HEK293T (cell line): ENCODE measurements at regions not wholly inside any gene's neighbourhood (a gene's known extent, or its start where the extent isn't known, plus 50 kb on each side); places are given as distances from the start of the nearest gene placed in this dataset.

Source experiments
- CTCF ChIA-PET: fragments of 350-600 bp; formaldehyde crosslinking; extraction: SDS; loops from one replicate; lab custom pipeline; 2021; ENCODE audit warnings: antibody characterized with exemption, inconsistent platforms; lab: Yijun Ruan, JAX
- POLR2A ChIA-PET: fragments of 350-600 bp; formaldehyde crosslinking; extraction: SDS; loops from one replicate; lab custom pipeline; 2020; ENCODE audit warnings: antibody characterized with exemption, inconsistent platforms; lab: Yijun Ruan, JAX
- DNase-seq: peaks from one replicate; pipeline ENCODE4 v3.0.0; 2012; ENCODE audit warnings: mixed read lengths; ENCODE audit errors: extremely low spot score
- ARNT ChIP-seq: fragments of 450-650 bp; IDR thresholded peaks from 2 replicates; pipeline ENCODE4 v1.6.1; 2017; ENCODE audit warnings: mild to moderate bottlenecking
- BHLHE40 ChIP-seq: fragments of 450-650 bp; IDR thresholded peaks from 2 replicates; pipeline ENCODE4 v1.6.1; 2016; ENCODE audit warnings: mild to moderate bottlenecking, moderate library complexity, borderline replicate concordance
- CTBP1 ChIP-seq: fragments of 450-650 bp; IDR thresholded peaks from 2 replicates; pipeline ENCODE4 v1.6.1; 2016; ENCODE audit warnings: borderline replicate concordance
- ELF4 ChIP-seq: fragments of 450-650 bp; IDR thresholded peaks from 2 replicates; pipeline ENCODE4 v1.6.1; 2017; ENCODE audit warnings: antibody characterized with exemption
- FOXA1 ChIP-seq: fragments of 450-650 bp; IDR thresholded peaks from 2 replicates; pipeline ENCODE4 v1.6.1; 2016; ENCODE audit warnings: mild to moderate bottlenecking
- FOXK2 ChIP-seq: fragments of 450-650 bp; IDR thresholded peaks from 2 replicates; pipeline ENCODE4 v1.6.1; 2016; ENCODE audit warnings: mild to moderate bottlenecking
- FOXM1 ChIP-seq: fragments of 450-650 bp; IDR thresholded peaks from 2 replicates; pipeline ENCODE4 v1.6.1; 2017; ENCODE audit warnings: mild to moderate bottlenecking, borderline replicate concordance
- HDGF ChIP-seq: fragments of 450-650 bp; IDR thresholded peaks from 2 replicates; pipeline ENCODE4 v1.6.1; 2017; ENCODE audit warnings: antibody characterized with exemption, borderline replicate concordance
- L3MBTL2 ChIP-seq: fragments of 450-650 bp; conservative IDR thresholded peaks from 2 replicates; pipeline ENCODE4 v1.6.1; 2016; ENCODE audit warnings: mild to moderate bottlenecking
- LEF1 ChIP-seq: fragments of 450-650 bp; IDR thresholded peaks from 2 replicates; pipeline ENCODE4 v1.6.1; 2017; ENCODE audit warnings: mild to moderate bottlenecking, borderline replicate concordance
- NFRKB ChIP-seq: fragments of 450-650 bp; IDR thresholded peaks from 2 replicates; pipeline ENCODE4 v1.6.1; 2016; ENCODE audit warnings: mild to moderate bottlenecking, moderate library complexity
- PKNOX1 ChIP-seq: fragments of 450-650 bp; IDR thresholded peaks from 2 replicates; pipeline ENCODE4 v1.6.1; 2016
- SP1 ChIP-seq: fragments of 450-650 bp; IDR thresholded peaks from 2 replicates; pipeline ENCODE4 v1.6.1; 2017
- SUZ12 ChIP-seq: fragments of 450-650 bp; IDR thresholded peaks from 2 replicates; pipeline ENCODE4 v1.6.1; 2016; ENCODE audit warnings: mild to moderate bottlenecking
- TARDBP ChIP-seq: fragments of 450-650 bp; IDR thresholded peaks from 2 replicates; pipeline ENCODE4 v1.6.1; 2016
- ZNF384 ChIP-seq: fragments of 450-650 bp; IDR thresholded peaks from 2 replicates; pipeline ENCODE4 v1.6.1; 2016

- ChIA-PET CTCF (no interaction called here), POLR2A (no interaction called here)
- DNase-seq, result no peak
- TF ChIP-seq ZNF384 (no peak), FOXK2 (no peak), HDGF (no peak), SUZ12 (no peak), LEF1 (no peak), SP1 (no peak), L3MBTL2 (no peak), BHLHE40 (no peak), PKNOX1 (no peak), NFRKB (no peak), FOXA1 (no peak), FOXM1 (no peak), CTBP1 (no peak)
Observed at GRCh38 chr3:159453036-159453435, 535.6 kb upstream of the IL12A start.

GRCh38 chr3:159453945-159454344 lies 534.7 kb upstream of the IL12A start:
- DNase-seq, result no peak
- CTCF ChIA-PET, result interaction anchor here (0.6 kb wide), 1 partner anchor 485 kb away, joined by 3 read pairs; no protein-coding TSS in a partner anchor
- TF ChIP-seq SUZ12 (no peak), L3MBTL2 (no peak), FOXK2 (no peak), LEF1 (no peak), BHLHE40 (no peak), HDGF (no peak), SP1 (no peak)
- POLR2A ChIA-PET, result no interaction called here

GRCh38 chr3:159455741-159456181 lies 532.9 kb upstream of the IL12A start:
- POLR2A ChIA-PET, result no interaction called here
- no peak for DNase-seq
- TF ChIP-seq FOXA1, result no peak
- no peak for TF ChIP-seq SP1
- no peak for TF ChIP-seq NFRKB
- no peak for TF ChIP-seq ARNT
- no peak for TF ChIP-seq FOXM1
- no peak for TF ChIP-seq BHLHE40
- no peak for TF ChIP-seq HDGF
- no peak for TF ChIP-seq LEF1
- TF ChIP-seq ELF4, result no peak
- CTCF ChIA-PET, result no interaction called here

- POLR2A ChIA-PET, result no interaction called here
- DNase-seq, result no peak
- no peak for TF ChIP-seq ELF4
- no peak for TF ChIP-seq HDGF
- no peak for TF ChIP-seq TARDBP
- no peak for TF ChIP-seq NFRKB
- no peak for TF ChIP-seq SUZ12
- no peak for TF ChIP-seq ARNT
- CTCF ChIA-PET, result no interaction called here
Observed at GRCh38 chr3:159458010-159458409, 530.6 kb upstream of the IL12A start.

GRCh38 chr3:159458982-159459381 lies 529.7 kb upstream of the IL12A start:
- ChIA-PET CTCF (no interaction called here), POLR2A (no interaction called here)
- DNase-seq, result no peak
- TF ChIP-seq ZNF384 (no peak), FOXA1 (no peak), NFRKB (no peak), FOXM1 (no peak), FOXK2 (no peak), TARDBP (no peak), HDGF (no peak), BHLHE40 (no peak), L3MBTL2 (no peak), SP1 (no peak), ARNT (no peak), PKNOX1 (no peak), LEF1 (no peak), ELF4 (no peak)

- TF ChIP-seq PKNOX1 (no peak), SUZ12 (no peak), FOXA1 (no peak), TARDBP (no peak), NFRKB (no peak)
- ChIA-PET CTCF (no interaction called here), POLR2A (interaction anchor here (0.6 kb wide), 1 partner anchor 185 kb away, joined by 3 read pairs; no protein-coding TSS in a partner anchor)
- DNase-seq, result no peak
Observed at GRCh38 chr3:159472611-159473010, 516.0 kb upstream of the IL12A start.

GRCh38 chr3:159473206-159473605 lies 515.4 kb upstream of the IL12A start:
- DNase-seq, result no peak
- TF ChIP-seq BHLHE40 (no peak), NFRKB (no peak), SUZ12 (no peak), ELF4 (no peak), ZNF384 (no peak), HDGF (no peak), FOXA1 (no peak), LEF1 (no peak), FOXK2 (no peak), SP1 (no peak), CTBP1 (no peak), L3MBTL2 (no peak), PKNOX1 (no peak), FOXM1 (no peak), TARDBP (no peak), ARNT (no peak)
- ChIA-PET POLR2A (no interaction called here), CTCF (no interaction called here)
